Esophagus squamous epithelium (tissue), 4 donors: ENCODE measurements at regions not wholly inside any gene's neighbourhood (a gene's known extent, or its start where the extent isn't known, plus 50 kb on each side); places are given as distances from the start of the nearest gene placed in this dataset.

ENCODE experiments used
- CTCF ChIP-seq, 6 experiments: fragments of 450-650 bp in 4 of 6; fragments of 200-600 bp in 2 of 6; sonication (generic) in 2 of 6; IDR thresholded peaks; one replicate each; pipeline ENCODE4 v1.5.1; 2016 to 2019; ENCODE audit warnings: antibody characterized with exemption in 6 of 6, mild to moderate bottlenecking in 4 of 6, moderate library complexity in 4 of 6
- POLR2A ChIP-seq, 4 donors: fragments of 450-650 bp; IDR thresholded peaks; one replicate each; pipeline ENCODE4 v1.6.1; 2017; ENCODE audit warnings: antibody characterized with exemption in 4 of 4, mild to moderate bottlenecking in 4 of 4, moderate library complexity in 3 of 4

- TF ChIP-seq CTCF (IDR thresholded peaks at IDR 0.05) (no peak), POLR2A (IDR thresholded peaks at IDR 0.05) (no peak)
Measured at GRCh38 chr3:43171748-43172147, 65.9 kb upstream of the POMGNT2 start.
